Fibroblast of lung (primary cell): ENCODE measurements at regions not wholly inside any gene's neighbourhood (a gene's known extent, or its start where the extent isn't known, plus 50 kb on each side); places are given as distances from the start of the nearest gene placed in this dataset.

ENCODE experiments used
- DNase-seq, 2 donors: peaks; one replicate each; pipeline versions ENCODE4 v3.0.0 to v3.0.0-alpha.2; 2010; ENCODE audit warnings: low read depth in 2 of 2
- H2AFZ ChIP-seq: 2 replicates; pipeline ENCODE4 v1.5.1; 2012; ENCODE audit warnings: low read length, control low read depth, inconsistent platforms
- H3K27ac ChIP-seq: 2 replicates; pipeline ENCODE4 v1.5.1; 2011; ENCODE audit warnings: low read length, control low read depth; ENCODE audit not compliant: insufficient read depth
- H3K27me3 ChIP-seq: 2 replicates; pipeline ENCODE4 v1.5.1; 2011; ENCODE audit warnings: mild to moderate bottlenecking, low read length; ENCODE audit not compliant: control insufficient read depth, insufficient read depth
- H3K36me3 ChIP-seq: 2 replicates; pipeline ENCODE4 v1.5.1; 2011; ENCODE audit warnings: low read length; ENCODE audit not compliant: control insufficient read depth, insufficient read depth
- H3K4me1 ChIP-seq: 2 replicates; pipeline ENCODE4 v1.5.1; 2011; ENCODE audit warnings: low read length; ENCODE audit not compliant: control insufficient read depth, insufficient read depth; ENCODE audit errors: extremely low read depth
- H3K4me2 ChIP-seq: 2 replicates; pipeline ENCODE4 v1.5.1; 2011; ENCODE audit warnings: low read length, control low read depth; ENCODE audit not compliant: insufficient read depth; ENCODE audit errors: extremely low read depth
- H3K4me3 ChIP-seq, 4 experiments: fragments of 200-600 bp in 1 of 4; sonication (generic) in 1 of 4; replicated peaks in 1 of 4; 2 replicates each; pipeline ENCODE4 v1.5.1; 2011 to 2016; ENCODE audit warnings: low read length in 4 of 4, low read depth in 3 of 4, mild to moderate bottlenecking in 3 of 4, control low read depth in 2 of 4, inconsistent platforms in 1 of 4, mixed read lengths in 1 of 4; ENCODE audit not compliant: insufficient read depth in 1 of 4; ENCODE audit errors: control extremely low read depth in 1 of 4
- H3K79me2 ChIP-seq: 2 replicates; pipeline ENCODE4 v1.5.1; 2012; ENCODE audit warnings: mild to moderate bottlenecking, low read length, inconsistent platforms; ENCODE audit not compliant: control insufficient read depth, insufficient read depth
- H3K9ac ChIP-seq: 2 replicates; pipeline ENCODE4 v1.5.1; 2011; ENCODE audit warnings: mild to moderate bottlenecking, low read length, control low read depth; ENCODE audit not compliant: insufficient read depth
- H3K9me3 ChIP-seq: 2 replicates; pipeline ENCODE4 v1.5.1; 2012; ENCODE audit warnings: low read depth, low read length; ENCODE audit not compliant: control insufficient read depth, insufficient read depth
- H4K20me1 ChIP-seq: 2 replicates; pipeline ENCODE4 v1.5.1; 2011; ENCODE audit warnings: low read length; ENCODE audit not compliant: control insufficient read depth, insufficient read depth; ENCODE audit errors: extremely low read depth
- EZH2 ChIP-seq: IDR thresholded peaks from 2 replicates; pipeline ENCODE4 v1.5.1; 2012; ENCODE audit warnings: low read length, control low read depth, mild to moderate bottlenecking; ENCODE audit errors: missing control alignments
- TF ChIP-seq, protein P1 (sequence below), 2 donors: IDR thresholded peaks in 1 of 2; conservative IDR thresholded peaks in 1 of 2; 1 replicate in 1 of 2; 2 replicates in 1 of 2; pipeline ENCODE4 v1.5.1; 2011 to 2012; ENCODE audit warnings: low read length in 2 of 2, control low read depth in 1 of 2, inconsistent platforms in 1 of 2, low read depth in 1 of 2, mild to moderate bottlenecking in 1 of 2

- Histone ChIP-seq H2AFZ (no peak overlapping the region), H3K9ac (no peak overlapping the region), H3K4me3 (no peak overlapping the region), H3K27me3 (no peaks in the 10 kb centered on the region), H3K79me2 (no peaks in the 10 kb centered on the region), H4K20me1 (no peaks in the 10 kb centered on the region), H3K4me2 (no peak overlapping the region), H3K27ac (no peak overlapping the region), H3K4me1 (no peaks in the 10 kb centered on the region), H3K36me3 (no peaks in the 10 kb centered on the region), H3K9me3 (no peaks in the 10 kb centered on the region)
- DNase-seq, result peak; percentile 10 to 72
- TF ChIP-seq, protein P1, sequence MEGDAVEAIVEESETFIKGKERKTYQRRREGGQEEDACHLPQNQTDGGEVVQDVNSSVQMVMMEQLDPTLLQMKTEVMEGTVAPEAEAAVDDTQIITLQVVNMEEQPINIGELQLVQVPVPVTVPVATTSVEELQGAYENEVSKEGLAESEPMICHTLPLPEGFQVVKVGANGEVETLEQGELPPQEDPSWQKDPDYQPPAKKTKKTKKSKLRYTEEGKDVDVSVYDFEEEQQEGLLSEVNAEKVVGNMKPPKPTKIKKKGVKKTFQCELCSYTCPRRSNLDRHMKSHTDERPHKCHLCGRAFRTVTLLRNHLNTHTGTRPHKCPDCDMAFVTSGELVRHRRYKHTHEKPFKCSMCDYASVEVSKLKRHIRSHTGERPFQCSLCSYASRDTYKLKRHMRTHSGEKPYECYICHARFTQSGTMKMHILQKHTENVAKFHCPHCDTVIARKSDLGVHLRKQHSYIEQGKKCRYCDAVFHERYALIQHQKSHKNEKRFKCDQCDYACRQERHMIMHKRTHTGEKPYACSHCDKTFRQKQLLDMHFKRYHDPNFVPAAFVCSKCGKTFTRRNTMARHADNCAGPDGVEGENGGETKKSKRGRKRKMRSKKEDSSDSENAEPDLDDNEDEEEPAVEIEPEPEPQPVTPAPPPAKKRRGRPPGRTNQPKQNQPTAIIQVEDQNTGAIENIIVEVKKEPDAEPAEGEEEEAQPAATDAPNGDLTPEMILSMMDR (conservative IDR thresholded peaks at IDR 0.05 in 1 of 2, IDR thresholded peaks at IDR 0.05 in 1 of 2; ENCODE audit: low read depth in 1 of 2, low read length in 2 of 2), result no peak
- TF ChIP-seq EZH2, result no peak
Measured at GRCh38 chr2:17257189-17257909, 260.9 kb downstream of the RAD51AP2 start.

DNA sequence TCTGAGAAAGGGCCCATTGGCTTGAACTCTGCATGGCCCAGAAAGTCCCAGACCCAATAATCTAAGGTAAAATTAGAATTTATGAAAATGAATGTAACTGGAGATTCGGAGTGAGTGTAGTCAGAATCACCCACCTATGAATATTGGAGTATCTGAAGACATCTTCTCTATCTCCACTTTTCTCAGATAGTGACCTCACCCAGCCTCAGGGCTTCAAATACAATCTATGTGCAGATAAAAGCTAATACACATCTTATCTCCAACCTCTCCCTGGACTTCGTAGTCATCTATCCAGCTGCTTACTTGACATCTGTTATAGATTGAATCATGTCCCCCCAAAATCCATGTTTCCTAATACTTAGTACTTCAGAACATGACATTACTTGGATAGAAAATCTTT is 263.2 kb downstream of the RAD51AP2 start:
- H2AFZ ChIP-seq, result no peak overlapping the region
- no peak overlapping the region for H3K4me2 ChIP-seq
- no peaks in the 10 kb centered on the region for H3K79me2 ChIP-seq
- no peaks in the 10 kb centered on the region for H3K36me3 ChIP-seq
- DNase-seq, result no peak
- H3K9ac ChIP-seq, result no peak overlapping the region
- H3K27ac ChIP-seq, result no peak overlapping the region
- no peaks in the 10 kb centered on the region for H3K9me3 ChIP-seq
- TF ChIP-seq, protein P1 (conservative IDR thresholded peaks at IDR 0.05 in 1 of 2, IDR thresholded peaks at IDR 0.05 in 1 of 2; ENCODE audit: low read depth in 1 of 2, low read length in 2 of 2), result no peak
- TF ChIP-seq EZH2, result no peak
- H3K4me3 ChIP-seq, result no peak overlapping the region
- no peaks in the 10 kb centered on the region for H3K27me3 ChIP-seq
- no peaks in the 10 kb centered on the region for H3K4me1 ChIP-seq
- H4K20me1 ChIP-seq, result no peaks in the 10 kb centered on the region

DNA sequence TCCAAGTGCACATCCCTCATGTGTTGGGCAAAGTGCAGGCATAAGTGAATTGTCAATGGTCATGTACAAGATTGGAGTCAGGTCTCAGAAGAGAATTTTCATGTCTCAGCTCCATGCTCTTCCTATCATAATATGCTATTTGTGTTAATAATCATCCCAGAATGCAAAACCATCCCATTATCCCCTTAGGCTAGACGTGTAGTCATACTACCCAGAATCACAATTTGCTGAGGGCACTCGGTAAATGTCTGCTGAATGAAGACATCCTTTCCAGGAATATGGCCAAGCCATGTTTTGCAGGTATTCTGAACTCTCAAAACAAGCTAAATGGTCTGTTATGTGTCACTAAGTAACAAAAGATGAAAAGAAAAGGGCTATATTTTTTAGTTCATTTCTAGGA is 263.8 kb downstream of the RAD51AP2 start:
- H2AFZ ChIP-seq, result no peak overlapping the region
- no peaks in the 10 kb centered on the region for H3K9me3 ChIP-seq
- no peak for DNase-seq
- no peaks in the 10 kb centered on the region for H3K27me3 ChIP-seq
- H3K79me2 ChIP-seq, result no peaks in the 10 kb centered on the region
- no peak overlapping the region for H3K27ac ChIP-seq
- no peak for TF ChIP-seq EZH2
- TF ChIP-seq, protein P1 (conservative IDR thresholded peaks at IDR 0.05 in 1 of 2, IDR thresholded peaks at IDR 0.05 in 1 of 2; ENCODE audit: low read depth in 1 of 2, low read length in 2 of 2), result no peak
- H3K36me3 ChIP-seq, result no peaks in the 10 kb centered on the region
- no peak overlapping the region for H3K4me2 ChIP-seq
- no peaks in the 10 kb centered on the region for H3K4me1 ChIP-seq
- no peak overlapping the region for H3K4me3 ChIP-seq
- no peak overlapping the region for H3K9ac ChIP-seq
- no peaks in the 10 kb centered on the region for H4K20me1 ChIP-seq
